ENCODE measurements at regions not wholly inside any gene's neighbourhood (a gene's known extent, or its start where the extent isn't known, plus 50 kb on each side); places are given as distances from the start of the nearest gene placed in this dataset.

DNA sequence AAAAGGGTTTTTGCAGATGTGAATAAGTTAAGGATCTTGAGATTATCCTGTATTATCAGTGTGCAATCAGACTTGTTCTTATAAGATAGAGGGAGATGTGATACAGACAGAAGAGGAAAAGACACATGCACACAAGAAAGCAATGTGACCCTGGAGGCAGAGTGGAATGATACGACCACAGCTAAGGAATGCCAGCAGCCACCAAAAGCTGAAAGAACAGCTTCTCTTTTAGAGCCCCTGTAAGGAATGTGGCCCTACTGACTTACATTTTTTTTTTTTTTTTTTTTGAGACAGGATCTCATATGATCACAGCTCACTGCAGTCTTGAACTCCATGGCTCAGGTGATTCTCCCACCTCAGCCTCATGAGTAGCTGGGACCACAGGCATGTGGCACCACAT is 62.3 kb upstream of the CNTNAP4 start:
- no peak overlapping the region for H2AFZ ChIP-seq (ENCODE audit: low read length)
- no peak overlapping the region for H3K9ac ChIP-seq (ENCODE audit: low read depth, low read length, poor library complexity, severe bottlenecking)
- no peaks in the 10 kb centered on the region for H3K79me2 ChIP-seq (ENCODE audit: insufficient read depth, low read length)
- H4K20me1 ChIP-seq (ENCODE audit: insufficient read depth, low read length, poor library complexity, severe bottlenecking) = no peaks in the 10 kb centered on the region
- H3F3A ChIP-seq (ENCODE audit: low read depth) = no peaks in the 10 kb centered on the region
- H3K4me1 ChIP-seq (ENCODE audit: insufficient read depth, low read length, poor library complexity, severe bottlenecking) = no peaks in the 10 kb centered on the region
- no peak for TF ChIP-seq EZH2phosphoT487 (IDR thresholded peaks at IDR 0.05; ENCODE audit: borderline replicate concordance)
- no peak for TF ChIP-seq CTCF (conservative IDR thresholded peaks at IDR 0.05; ENCODE audit: low read length)
- H3K9me2 ChIP-seq (replicated peaks; ENCODE audit: low read depth, low read length) = no peaks in the 10 kb centered on the region
- H3K4me3 ChIP-seq (ENCODE audit: low read length, poor library complexity, severe bottlenecking) = no peak overlapping the region
- no peaks in the 10 kb centered on the region for H3K9me3 ChIP-seq (ENCODE audit: insufficient read depth, low read depth, low read length)
- H3K27me3 ChIP-seq (ENCODE audit: insufficient read depth, low read length, poor library complexity, severe bottlenecking) = no peaks in the 10 kb centered on the region
- H3K4me2 ChIP-seq (ENCODE audit: low read depth, low read length, poor library complexity, severe bottlenecking) = no peak overlapping the region
- no peaks in the 10 kb centered on the region for H3K36me3 ChIP-seq (ENCODE audit: insufficient read depth, low read length)

DNA sequence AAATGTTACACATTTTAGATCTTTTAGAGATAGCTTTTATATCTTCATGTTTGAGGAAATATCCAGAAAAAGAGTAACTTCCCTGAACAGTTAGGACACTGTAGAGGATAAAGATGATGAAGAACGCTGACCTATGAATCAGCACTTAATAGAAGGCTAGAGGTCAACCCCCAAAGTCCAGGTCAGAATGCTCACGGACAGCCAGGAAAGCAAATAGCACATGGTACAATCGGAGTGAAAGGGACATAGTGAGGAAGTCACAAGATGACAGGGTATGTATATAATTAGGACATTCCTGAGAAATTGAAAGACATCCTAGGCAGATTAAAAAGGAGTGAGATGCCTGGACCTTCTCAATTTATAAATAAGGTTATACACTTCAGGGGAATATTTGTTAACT is 55.1 kb upstream of the CNTNAP4 start:
- Histone ChIP-seq H3K4me1 (ENCODE audit: insufficient read depth, low read length, poor library complexity, severe bottlenecking) (no peaks in the 10 kb centered on the region), H3F3A (ENCODE audit: low read depth) (no peaks in the 10 kb centered on the region), H3K9me2 (replicated peaks; ENCODE audit: low read depth, low read length) (no peaks in the 10 kb centered on the region), H3K36me3 (ENCODE audit: insufficient read depth, low read length) (no peaks in the 10 kb centered on the region), H2AFZ (ENCODE audit: low read length) (no peak overlapping the region), H3K79me2 (ENCODE audit: insufficient read depth, low read length) (no peaks in the 10 kb centered on the region), H3K9me3 (ENCODE audit: insufficient read depth, low read depth, low read length) (no peaks in the 10 kb centered on the region), H3K4me3 (ENCODE audit: low read length, poor library complexity, severe bottlenecking) (no peak overlapping the region), H3K27me3 (ENCODE audit: insufficient read depth, low read length, poor library complexity, severe bottlenecking) (no peaks in the 10 kb centered on the region), H4K20me1 (ENCODE audit: insufficient read depth, low read length, poor library complexity, severe bottlenecking) (no peaks in the 10 kb centered on the region), H3K4me2 (ENCODE audit: low read depth, low read length, poor library complexity, severe bottlenecking) (no peak overlapping the region), H3K9ac (ENCODE audit: low read depth, low read length, poor library complexity, severe bottlenecking) (no peak overlapping the region)
- TF ChIP-seq EZH2phosphoT487 (IDR thresholded peaks at IDR 0.05; ENCODE audit: borderline replicate concordance) = no peak
- no peak for TF ChIP-seq CTCF (conservative IDR thresholded peaks at IDR 0.05; ENCODE audit: low read length)

DNA sequence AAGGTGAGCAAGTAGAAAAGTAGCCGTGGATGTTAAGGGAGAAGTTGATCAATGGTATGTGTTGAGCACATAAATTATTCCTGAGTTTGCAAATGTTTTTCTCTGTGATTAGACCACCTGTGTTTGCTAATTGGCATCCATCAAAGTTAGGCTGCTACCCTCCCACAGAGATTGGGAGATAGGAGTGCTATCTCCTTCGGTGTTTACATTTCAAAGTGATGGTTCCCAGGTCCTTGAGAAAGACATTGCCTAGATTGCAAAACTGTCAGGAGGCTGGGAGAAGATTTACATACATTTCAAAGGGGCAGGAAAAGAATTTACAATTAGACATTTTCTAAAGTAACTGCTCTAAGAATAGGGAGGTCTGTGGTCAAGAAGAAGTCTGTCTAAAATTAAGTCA is 54.3 kb upstream of the CNTNAP4 start:
- no peaks in the 10 kb centered on the region for H3K4me1 ChIP-seq (ENCODE audit: insufficient read depth, low read length, poor library complexity, severe bottlenecking)
- no peak overlapping the region for H3K9ac ChIP-seq (ENCODE audit: low read depth, low read length, poor library complexity, severe bottlenecking)

More for the DNA sequence above, 54.3 kb upstream of the CNTNAP4 start:
- Histone ChIP-seq H3F3A (ENCODE audit: low read depth) (no peaks in the 10 kb centered on the region), H2AFZ (ENCODE audit: low read length) (no peak overlapping the region), H3K9me2 (replicated peaks; ENCODE audit: low read depth, low read length) (no peaks in the 10 kb centered on the region), H4K20me1 (ENCODE audit: insufficient read depth, low read length, poor library complexity, severe bottlenecking) (no peaks in the 10 kb centered on the region), H3K36me3 (ENCODE audit: insufficient read depth, low read length) (no peaks in the 10 kb centered on the region), H3K27me3 (ENCODE audit: insufficient read depth, low read length, poor library complexity, severe bottlenecking) (no peaks in the 10 kb centered on the region), H3K79me2 (ENCODE audit: insufficient read depth, low read length) (no peaks in the 10 kb centered on the region), H3K4me2 (ENCODE audit: low read depth, low read length, poor library complexity, severe bottlenecking) (no peak overlapping the region), H3K9me3 (ENCODE audit: insufficient read depth, low read depth, low read length) (no peaks in the 10 kb centered on the region), H3K4me3 (ENCODE audit: low read length, poor library complexity, severe bottlenecking) (no peak overlapping the region)
- TF ChIP-seq EZH2phosphoT487 (IDR thresholded peaks at IDR 0.05; ENCODE audit: borderline replicate concordance) (no peak), CTCF (conservative IDR thresholded peaks at IDR 0.05; ENCODE audit: low read length) (no peak)

Data from Loucy (cell line).